Muscle of back (tissue), 3 donors: ENCODE measurements at regions not wholly inside any gene's neighbourhood (a gene's known extent, or its start where the extent isn't known, plus 50 kb on each side); places are given as distances from the start of the nearest gene placed in this dataset.
"Not testable (repeated sequence)": the region's sequence is repeated elsewhere in the genome, so short reads cannot be mapped to it uniquely, and the experiment has no call there.

Experiments used
- DNase-seq, 3 donors: peaks; one replicate each; pipeline versions ENCODE4 v3.0.0 to v3.0.0-alpha.2; 2013

DNA sequence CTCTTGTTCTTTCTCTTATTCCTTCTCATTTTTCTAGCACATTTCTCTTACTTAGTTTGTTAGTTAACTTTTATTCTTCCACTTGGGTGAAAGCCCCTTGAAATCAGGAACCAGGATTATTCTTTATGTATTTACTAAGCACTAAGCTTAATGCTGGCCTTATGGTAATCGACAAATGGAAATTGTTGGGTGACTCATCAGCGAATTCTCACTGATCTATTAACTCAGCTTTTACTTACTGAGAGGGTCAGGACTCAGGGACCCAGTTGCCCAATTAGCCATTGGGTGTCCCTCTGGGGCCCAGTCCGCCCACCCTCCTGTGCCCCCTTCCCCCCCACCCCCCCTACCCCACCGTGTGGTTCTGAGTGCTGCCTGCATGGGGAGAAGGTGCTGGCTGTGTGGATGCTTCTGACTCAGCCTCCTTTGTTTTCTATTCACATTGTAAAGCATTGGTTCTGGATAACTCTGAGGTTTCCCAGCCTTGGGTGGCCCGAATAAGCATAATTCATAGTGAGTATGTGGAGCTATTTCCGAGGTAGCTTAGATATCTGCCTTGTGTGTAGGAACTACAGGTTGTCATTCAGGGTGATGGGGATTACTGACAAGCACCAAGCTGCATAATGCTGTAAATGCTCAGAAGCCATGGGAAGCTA is 240.9 kb downstream of the FGF9 start:
- no peak for DNase-seq

DNA sequence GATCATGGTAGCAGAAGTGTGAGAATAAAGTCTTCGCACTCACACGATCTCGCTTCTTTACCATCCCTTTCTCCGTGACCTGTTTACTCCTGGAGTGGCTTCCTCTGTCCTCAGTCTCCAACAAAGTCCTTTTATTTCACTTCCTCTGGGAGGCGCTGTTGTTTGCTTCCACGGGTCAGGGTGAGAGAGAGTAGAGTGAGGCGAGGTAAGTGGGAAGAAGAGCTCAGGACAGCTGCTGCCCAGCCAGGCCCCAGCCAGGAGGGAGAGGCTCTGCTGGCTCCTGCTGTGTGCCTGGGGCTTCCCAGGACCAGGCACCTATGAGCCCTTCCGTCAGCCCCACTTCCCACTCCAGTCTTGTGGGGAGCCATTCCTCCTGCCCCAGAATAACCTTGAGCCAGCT is 242.1 kb downstream of the FGF9 start:
- DNase-seq = no peak

GRCh38 chr13:21917086-21918015 is 246.5 kb downstream of the FGF9 start:
- DNase-seq = no peak

- DNase-seq = not testable (repeated sequence)
Observed at GRCh38 chr13:21920802-21921201, 249.9 kb downstream of the FGF9 start.

DNA sequence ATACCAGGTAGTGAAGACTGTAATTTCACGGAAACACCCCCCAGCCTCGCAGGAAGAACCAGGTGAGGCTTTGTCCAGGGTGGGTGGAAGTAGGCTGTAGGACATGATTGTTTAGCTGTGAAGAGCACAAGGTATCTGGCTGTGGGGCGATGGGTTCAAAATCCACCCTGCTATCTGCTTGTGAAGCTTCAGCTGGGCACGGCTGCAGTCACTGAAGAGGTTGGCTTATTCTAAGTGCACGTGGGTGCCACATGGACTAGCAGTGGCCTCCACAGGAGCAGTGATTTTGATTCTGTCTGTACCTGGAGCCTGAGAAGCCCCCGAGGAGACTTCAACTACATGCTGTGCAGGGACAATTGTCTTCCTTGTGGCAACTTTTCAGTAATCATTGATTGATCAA is 254.1 kb downstream of the FGF9 start:
- DNase-seq = no peak

DNA sequence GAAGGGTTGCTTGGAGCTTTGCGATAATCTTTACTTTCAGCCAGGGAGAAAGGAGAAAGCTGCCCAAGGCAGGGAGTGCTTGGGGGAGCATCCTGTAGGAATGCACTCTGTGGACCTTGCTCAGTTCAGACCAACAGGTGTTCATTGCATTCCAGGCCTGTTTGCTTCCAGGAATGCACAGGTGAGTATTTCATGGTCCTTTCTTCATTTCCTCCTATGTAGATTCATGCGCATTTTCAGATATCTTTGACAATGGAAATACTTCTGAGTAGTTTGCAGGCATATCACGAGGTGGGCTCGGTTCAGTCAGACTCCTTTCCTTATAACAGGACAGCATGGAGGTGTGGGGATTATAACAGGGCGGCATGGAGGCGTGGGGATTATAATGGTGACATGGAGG is 254.8 kb downstream of the FGF9 start:
- no peak for DNase-seq

GRCh38 chr13:21929400-21929799 is 258.5 kb downstream of the FGF9 start:
- DNase-seq = no peak

DNA sequence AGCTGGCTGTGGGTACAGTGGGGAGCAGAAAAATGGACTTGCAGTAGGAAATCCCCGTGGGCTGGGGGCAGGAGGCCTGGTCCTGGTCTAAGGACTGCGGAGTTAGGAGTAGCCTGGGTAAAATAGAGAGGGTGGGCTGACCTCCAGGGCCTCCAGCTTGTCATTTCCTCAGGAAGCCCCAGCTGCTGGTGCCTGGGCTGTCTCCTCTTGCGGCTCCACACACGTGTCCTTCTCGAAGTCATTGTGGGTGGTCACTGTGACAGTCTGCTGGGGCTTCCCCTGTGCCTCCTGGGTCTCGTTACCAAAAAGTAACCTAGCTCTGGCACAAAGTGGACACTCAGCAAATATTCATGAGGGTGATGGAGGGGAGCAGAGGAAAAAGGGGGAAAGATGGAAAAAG is 259.7 kb downstream of the FGF9 start:
- DNase-seq = no peak

DNA sequence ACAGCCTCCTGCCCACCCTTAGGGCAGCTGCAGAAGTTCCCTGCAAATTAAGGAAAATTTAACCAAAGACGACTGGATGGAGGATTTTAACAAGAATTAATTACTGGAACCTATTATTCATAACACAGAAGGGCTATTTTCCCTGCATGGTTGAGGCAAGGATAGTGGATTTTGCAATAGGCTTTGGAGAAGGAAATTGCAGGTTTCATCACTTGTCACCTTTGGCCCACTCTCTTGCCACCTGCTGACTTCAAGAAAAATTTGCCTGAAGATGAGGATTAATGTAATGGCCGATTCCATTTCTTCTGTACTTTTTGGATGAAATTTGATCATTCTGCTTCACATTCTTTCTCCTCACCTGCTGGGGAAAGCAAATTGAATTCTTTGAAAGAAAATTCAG is 261.7 kb downstream of the FGF9 start:
- DNase-seq = no peak

- DNase-seq = no peak
Observed at GRCh38 chr13:21932996-21933395, 262.1 kb downstream of the FGF9 start.

DNA sequence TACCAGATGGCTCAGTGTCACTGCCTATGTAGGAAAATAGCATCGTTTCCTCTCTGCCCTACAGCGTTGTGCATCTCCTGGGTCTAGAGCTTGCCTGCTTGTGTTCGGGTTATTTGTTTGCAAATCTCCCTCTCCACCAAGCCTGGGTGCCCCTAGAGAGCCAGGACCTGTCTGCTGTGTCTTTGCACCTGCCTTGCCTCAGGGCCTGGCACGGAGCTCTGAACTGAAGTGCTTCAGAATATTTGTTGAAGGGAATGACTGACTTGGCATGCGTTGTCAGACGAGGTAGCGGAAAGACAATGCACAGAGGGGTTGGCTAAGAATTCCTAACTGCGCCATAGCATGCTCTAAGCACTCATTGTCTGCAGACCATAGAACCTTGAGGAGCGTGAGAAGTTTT is 263.4 kb downstream of the FGF9 start:
- DNase-seq = no peak

- DNase-seq = no peak
Observed at GRCh38 chr13:21936674-21937073, 265.8 kb downstream of the FGF9 start.

- DNase-seq = no peak
Observed at GRCh38 chr13:21938168-21938567, 267.3 kb downstream of the FGF9 start.

DNA sequence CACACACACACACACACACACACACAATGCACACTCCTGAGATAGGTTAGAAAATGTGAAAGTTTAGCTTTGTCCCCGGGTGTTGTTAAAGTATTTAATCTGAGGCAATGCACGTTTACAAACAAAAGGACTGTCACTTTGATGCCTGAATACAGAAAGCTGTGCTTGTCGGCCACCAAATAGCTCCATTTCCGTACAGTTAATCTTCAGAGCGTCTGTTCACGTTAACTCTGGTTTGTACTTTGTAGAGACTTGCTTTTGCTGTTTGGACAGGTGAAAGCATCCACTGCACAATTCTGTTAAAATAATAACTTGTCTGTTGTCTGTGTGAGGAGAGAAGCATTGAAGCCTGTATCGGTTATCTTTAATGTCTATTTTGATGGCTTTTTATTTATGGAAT is 267.8 kb downstream of the FGF9 start:
- DNase-seq = no peak

GRCh38 chr13:21942061-21942460 is 271.2 kb downstream of the FGF9 start:
- DNase-seq = no peak

DNA sequence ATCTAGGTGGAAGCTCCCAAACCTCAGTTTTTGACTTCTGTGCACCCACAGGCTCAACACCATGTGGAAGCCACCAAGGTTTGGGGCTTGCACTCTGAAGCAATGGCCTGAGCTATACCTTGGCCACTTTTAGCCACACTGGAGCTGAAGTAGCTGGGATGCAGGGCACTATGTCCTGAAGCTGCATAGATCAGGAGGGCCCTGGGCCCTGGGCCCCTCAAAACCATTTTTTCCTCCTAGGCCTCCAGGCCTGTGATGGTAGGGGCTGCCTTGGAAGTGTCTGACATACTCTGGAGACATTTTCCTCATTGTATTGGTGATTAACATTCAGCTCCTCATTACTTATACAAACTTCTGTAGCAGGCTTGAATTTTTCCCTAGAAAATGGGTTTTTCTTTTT is 273.7 kb downstream of the FGF9 start:
- DNase-seq = no peak

GRCh38 chr13:21945195-21945594 is 274.3 kb downstream of the FGF9 start:
- no peak for DNase-seq

GRCh38 chr13:21946964-21947363 is 276.1 kb downstream of the FGF9 start:
- no peak for DNase-seq

DNA sequence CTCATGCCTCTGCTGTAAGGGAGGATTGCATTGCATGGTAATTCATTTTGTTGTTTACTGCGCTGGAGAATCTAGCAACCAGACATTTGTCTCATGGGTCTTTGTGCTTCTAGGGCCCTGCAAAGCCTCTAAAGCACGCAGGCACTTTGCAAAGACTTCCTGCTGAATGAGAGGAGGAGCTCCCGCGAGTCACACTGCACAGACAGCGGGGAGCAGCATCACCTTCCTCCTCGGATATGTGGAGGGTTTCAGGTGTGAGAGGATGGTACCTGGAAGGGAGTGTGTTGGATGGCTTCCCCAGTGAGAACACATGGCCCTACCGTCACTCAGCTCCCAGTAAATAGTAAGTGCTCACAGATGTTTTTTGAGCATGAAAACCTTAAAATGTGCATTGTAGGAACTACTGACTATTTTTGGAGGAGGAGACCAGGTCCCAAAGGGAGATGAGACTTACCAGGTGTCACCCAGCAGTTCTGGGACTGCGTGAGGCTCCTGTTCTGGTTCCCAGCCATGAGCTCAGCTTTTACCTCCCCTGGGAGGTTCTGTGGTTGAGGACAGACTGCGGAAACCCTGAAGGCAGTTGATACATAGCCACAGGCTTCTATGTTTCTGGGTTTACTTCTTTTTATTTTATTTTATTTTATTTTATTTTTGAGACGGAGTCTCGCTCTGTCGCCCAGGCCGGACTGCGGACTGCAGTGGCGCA is 278.0 kb downstream of the FGF9 start:
- peak in 1 of 3 donors; percentile 46 for DNase-seq

GRCh38 chr13:21949818-21950429 is 279.1 kb downstream of the FGF9 start:
- DNase-seq = no peak

DNA sequence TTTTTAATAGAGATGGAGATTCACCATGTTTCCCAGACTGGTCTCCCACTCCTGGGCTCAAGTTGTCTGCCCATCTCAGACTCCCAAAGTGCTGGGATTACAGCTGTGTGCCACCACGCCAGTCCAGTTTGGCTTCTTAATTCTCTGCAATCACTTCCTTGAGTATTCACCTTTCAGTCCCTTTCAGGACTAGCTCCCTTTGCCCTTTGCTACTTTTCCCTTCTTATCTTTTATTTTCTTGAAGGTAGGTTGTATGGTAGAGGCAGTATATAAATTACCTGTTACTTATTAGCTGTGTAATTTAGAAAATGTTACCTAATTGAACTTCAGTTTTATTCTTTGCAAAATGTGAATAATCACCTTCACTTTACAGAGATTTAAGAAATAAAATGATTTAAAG is 285.8 kb downstream of the FGF9 start:
- DNase-seq = no peak

DNA sequence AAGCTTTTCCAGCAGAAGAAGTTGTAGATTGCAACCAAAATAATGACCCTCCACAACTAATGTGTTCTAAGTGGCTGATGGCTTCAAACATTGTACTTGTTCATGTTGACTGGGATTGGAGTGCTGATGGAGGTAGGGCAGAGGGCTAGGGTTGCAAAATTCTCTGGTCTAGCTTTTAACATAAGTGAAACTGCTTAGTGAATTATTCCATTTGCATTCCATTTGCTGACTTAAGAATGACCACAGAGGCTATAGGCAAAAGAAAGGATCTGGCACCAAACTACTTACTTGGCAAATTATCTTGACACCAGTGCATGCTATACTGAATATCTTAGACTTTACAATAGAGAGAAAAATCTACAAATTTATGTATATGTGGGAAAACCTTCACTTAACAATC is 287.0 kb downstream of the FGF9 start:
- DNase-seq = no peak
